Activated T-cell treated with anti-CD3 and anti-CD28 coated beads, Interleukin-2, amount 50 U/mL, for 72 hours (primary cell): ENCODE measurements at regions not wholly inside any gene's neighbourhood (a gene's known extent, or its start where the extent isn't known, plus 50 kb on each side); places are given as distances from the start of the nearest gene placed in this dataset.
"Not testable (repeated sequence)": the region's sequence is repeated elsewhere in the genome, so short reads cannot be mapped to it uniquely, and the experiment has no call there.

Experiments
- ATAC-seq, 2 donors: fragments of 150-1000 bp; cut with Tn5 transposase; replicated peaks in 1 of 2; 2 replicates each; pipeline ENCODE4 v1.10.0; 2021; ENCODE audit warnings: moderate library complexity in 2 of 2, mild to moderate bottlenecking in 1 of 2
- DNase-seq, 2 donors: peaks; one replicate each; pipeline ENCODE4 v3.0.0; 2021 to 2022; ENCODE audit warnings: mixed read lengths in 1 of 2
- H3K27ac Mint-ChIP-seq: one replicate; pipeline ENCODE4 v1.8.0; 2022; ENCODE audit warnings: mild to moderate bottlenecking, moderate library complexity, mixed read lengths
- H3K27me3 Mint-ChIP-seq: one replicate; pipeline ENCODE4 v1.8.0; 2022; ENCODE audit warnings: low read depth, mixed read lengths
- H3K36me3 Mint-ChIP-seq, 2 donors: one replicate each; pipeline ENCODE4 v1.8.0; 2022; ENCODE audit warnings: mixed read lengths in 2 of 2, mild to moderate bottlenecking in 1 of 2; ENCODE audit not compliant: insufficient read depth in 2 of 2
- H3K4me1 Mint-ChIP-seq: one replicate; pipeline ENCODE4 v1.8.0; 2022; ENCODE audit warnings: low read depth, mixed read lengths
- H3K4me3 Mint-ChIP-seq, 2 donors: one replicate each; pipeline ENCODE4 v1.8.0; 2022; ENCODE audit warnings: mild to moderate bottlenecking in 2 of 2, mixed read lengths in 2 of 2, moderate library complexity in 2 of 2
- H3K9me3 Mint-ChIP-seq, 2 donors: one replicate each; pipeline ENCODE4 v1.8.0; 2022; ENCODE audit warnings: mixed read lengths in 2 of 2

- H3K27me3 Mint-ChIP-seq = no peaks in the 10 kb centered on the region
- no peaks in the 10 kb centered on the region for H3K9me3 Mint-ChIP-seq
- ATAC-seq (no peak), DNase-seq (no peak)
- no peaks in the 10 kb centered on the region for H3K36me3 Mint-ChIP-seq
- no peak overlapping the region for H3K27ac Mint-ChIP-seq
- peaks cover 8% of the 10 kb centered on the region for H3K4me1 Mint-ChIP-seq
- no peak overlapping the region for H3K4me3 Mint-ChIP-seq
Observed at GRCh38 chr22:23497016-23497885, 82.8 kb downstream of the IGLL1 start.

GRCh38 chr22:23496445-23496833 is 83.7 kb downstream of the IGLL1 start:
- Mint-ChIP-seq H3K4me3 (no peak overlapping the region), H3K36me3 (no peaks in the 10 kb centered on the region), H3K9me3 (no peaks in the 10 kb centered on the region), H3K27me3 (no peaks in the 10 kb centered on the region), H3K4me1 (peaks cover 8% of the 10 kb centered on the region), H3K27ac (no peak overlapping the region)
- ATAC-seq = no peak
- no peak for DNase-seq

GRCh38 chr22:23495614-23496444 is 84.3 kb downstream of the IGLL1 start:
- H3K4me1 Mint-ChIP-seq = peaks cover 8% of the 10 kb centered on the region
- no peak for DNase-seq
- no peaks in the 10 kb centered on the region for H3K36me3 Mint-ChIP-seq
- H3K27ac Mint-ChIP-seq = no peak overlapping the region
- no peak overlapping the region for H3K4me3 Mint-ChIP-seq
- ATAC-seq = no peak
- H3K9me3 Mint-ChIP-seq = no peaks in the 10 kb centered on the region
- no peaks in the 10 kb centered on the region for H3K27me3 Mint-ChIP-seq

- ATAC-seq (no peak), DNase-seq (no peak)
- no peak overlapping the region for H3K27ac Mint-ChIP-seq
- H3K4me1 Mint-ChIP-seq = peaks cover 8% of the 10 kb centered on the region
- H3K4me3 Mint-ChIP-seq = no peak overlapping the region
- no peaks in the 10 kb centered on the region for H3K9me3 Mint-ChIP-seq
- H3K36me3 Mint-ChIP-seq = no peaks in the 10 kb centered on the region
- H3K27me3 Mint-ChIP-seq = no peaks in the 10 kb centered on the region
Observed at GRCh38 chr22:23494930-23495266, 85.2 kb downstream of the IGLL1 start.

- Mint-ChIP-seq H3K4me1 (no peaks in the 10 kb centered on the region), H3K27me3 (peaks cover 17% of the 10 kb centered on the region), H3K27ac (no peak overlapping the region), H3K9me3 (no peaks in the 10 kb centered on the region), H3K36me3 (no peaks in the 10 kb centered on the region), H3K4me3 (no peak overlapping the region)
- DNase-seq = no peak
- peak in 1 of 2 donors; percentile 63 for ATAC-seq
Observed at GRCh38 chr22:23485490-23485889, 94.6 kb downstream of the IGLL1 start.

GRCh38 chr22:23484651-23485050 is 95.4 kb downstream of the IGLL1 start:
- H3K36me3 Mint-ChIP-seq = no peaks in the 10 kb centered on the region
- peaks cover 17% of the 10 kb centered on the region for H3K27me3 Mint-ChIP-seq
- H3K27ac Mint-ChIP-seq = no peak overlapping the region
- no peak overlapping the region for H3K4me3 Mint-ChIP-seq
- DNase-seq (no peak), ATAC-seq (no peak)
- H3K9me3 Mint-ChIP-seq = no peaks in the 10 kb centered on the region
- no peaks in the 10 kb centered on the region for H3K4me1 Mint-ChIP-seq

- Mint-ChIP-seq H3K36me3 (no peaks in the 10 kb centered on the region), H3K9me3 (no peaks in the 10 kb centered on the region), H3K4me1 (peaks cover 5% of the 10 kb centered on the region), H3K4me3 (no peak overlapping the region), H3K27ac (no peak overlapping the region), H3K27me3 (peaks cover 17% of the 10 kb centered on the region)
- no peak for DNase-seq
- no peak for ATAC-seq
Observed at GRCh38 chr22:23481369-23481768, 98.7 kb downstream of the IGLL1 start.

- Mint-ChIP-seq H3K36me3 (no peaks in the 10 kb centered on the region), H3K27me3 (peaks cover 11% of the 10 kb centered on the region), H3K4me1 (peaks cover 5% of the 10 kb centered on the region), H3K4me3 (no peak overlapping the region), H3K9me3 (no peaks in the 10 kb centered on the region), H3K27ac (no peak overlapping the region)
- DNase-seq (no peak), ATAC-seq (no peak)
Observed at GRCh38 chr22:23478175-23478574, 101.9 kb downstream of the IGLL1 start.

GRCh38 chr22:23474531-23474930 is 105.6 kb downstream of the IGLL1 start:
- H3K4me3 Mint-ChIP-seq, H3K4me1 Mint-ChIP-seq, H3K27me3 Mint-ChIP-seq, DNase-seq, H3K27ac Mint-ChIP-seq, H3K9me3 Mint-ChIP-seq, H3K36me3 Mint-ChIP-seq, ATAC-seq: not testable (repeated sequence)

GRCh38 chr22:23473901-23474300 is 106.2 kb downstream of the IGLL1 start:
- DNase-seq (no peak), ATAC-seq (no peak)
- Mint-ChIP-seq H3K36me3 (no peaks in the 10 kb centered on the region), H3K4me1 (peaks cover 5% of the 10 kb centered on the region), H3K9me3 (no peaks in the 10 kb centered on the region), H3K4me3 (no peak overlapping the region), H3K27me3 (no peaks in the 10 kb centered on the region), H3K27ac (no peak overlapping the region)

GRCh38 chr22:23472376-23472775 is 107.7 kb downstream of the IGLL1 start:
- ATAC-seq, H3K4me1 Mint-ChIP-seq, H3K4me3 Mint-ChIP-seq: not testable (repeated sequence)

GRCh38 chr22:23471698-23472097 is 108.4 kb downstream of the IGLL1 start:
- Mint-ChIP-seq H3K27me3 (no peaks in the 10 kb centered on the region), H3K4me3 (no peak overlapping the region), H3K9me3 (no peaks in the 10 kb centered on the region), H3K36me3 (no peaks in the 10 kb centered on the region), H3K4me1 (no peaks in the 10 kb centered on the region), H3K27ac (no peak overlapping the region)
- ATAC-seq (no peak), DNase-seq (no peak)

More at GRCh38 chr22:23472376-23472775, 107.7 kb downstream of the IGLL1 start:
- not testable (repeated sequence) for DNase-seq, H3K27me3 Mint-ChIP-seq, H3K9me3 Mint-ChIP-seq, H3K36me3 Mint-ChIP-seq, H3K27ac Mint-ChIP-seq

- no peak for DNase-seq
- Mint-ChIP-seq H3K27me3 (no peaks in the 10 kb centered on the region), H3K4me3 (no peak overlapping the region), H3K4me1 (no peaks in the 10 kb centered on the region), H3K9me3 (no peaks in the 10 kb centered on the region), H3K36me3 (no peaks in the 10 kb centered on the region), H3K27ac (no peak overlapping the region)
- ATAC-seq = no peak
Observed at GRCh38 chr22:23470811-23471389, 109.2 kb downstream of the IGLL1 start.
